GM12874 (cell line): ENCODE measurements at regions not wholly inside any gene's neighbourhood (a gene's known extent, or its start where the extent isn't known, plus 50 kb on each side); places are given as distances from the start of the nearest gene placed in this dataset.

Source experiments
- TF ChIP-seq, protein P1 (sequence below): IDR thresholded peaks from 2 replicates; pipeline ENCODE4 v1.5.1; 2011; ENCODE audit warnings: low read depth, mild to moderate bottlenecking, control low read depth, low read length, moderate library complexity; ENCODE audit not compliant: insufficient read depth

DNA sequence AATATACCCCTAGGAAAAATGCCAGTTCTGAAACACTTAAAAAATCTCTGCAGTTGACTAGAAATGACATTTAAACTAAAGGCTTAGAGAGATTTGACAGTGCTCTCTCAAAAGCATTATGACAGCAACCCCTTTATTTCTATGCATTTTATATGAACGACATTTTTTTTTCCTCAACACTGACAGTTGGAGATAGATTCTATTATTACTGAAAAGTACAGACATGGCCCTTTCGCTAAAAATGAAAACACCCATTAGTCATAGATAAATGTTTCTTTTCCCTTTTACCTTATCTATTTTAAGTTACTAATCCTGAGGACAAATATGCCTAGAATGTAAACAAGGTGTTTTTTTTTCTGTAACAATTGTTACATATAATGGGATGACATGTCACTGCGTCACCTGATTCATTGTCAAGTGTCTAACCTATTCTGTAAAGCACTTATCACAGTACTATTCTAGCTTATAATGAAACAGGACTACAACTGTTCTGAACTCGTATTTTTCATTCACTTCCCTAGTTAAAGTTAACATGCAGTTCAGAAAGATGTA, 1169.6 kb upstream of the CRIM1 start:
- TF ChIP-seq, protein P1, sequence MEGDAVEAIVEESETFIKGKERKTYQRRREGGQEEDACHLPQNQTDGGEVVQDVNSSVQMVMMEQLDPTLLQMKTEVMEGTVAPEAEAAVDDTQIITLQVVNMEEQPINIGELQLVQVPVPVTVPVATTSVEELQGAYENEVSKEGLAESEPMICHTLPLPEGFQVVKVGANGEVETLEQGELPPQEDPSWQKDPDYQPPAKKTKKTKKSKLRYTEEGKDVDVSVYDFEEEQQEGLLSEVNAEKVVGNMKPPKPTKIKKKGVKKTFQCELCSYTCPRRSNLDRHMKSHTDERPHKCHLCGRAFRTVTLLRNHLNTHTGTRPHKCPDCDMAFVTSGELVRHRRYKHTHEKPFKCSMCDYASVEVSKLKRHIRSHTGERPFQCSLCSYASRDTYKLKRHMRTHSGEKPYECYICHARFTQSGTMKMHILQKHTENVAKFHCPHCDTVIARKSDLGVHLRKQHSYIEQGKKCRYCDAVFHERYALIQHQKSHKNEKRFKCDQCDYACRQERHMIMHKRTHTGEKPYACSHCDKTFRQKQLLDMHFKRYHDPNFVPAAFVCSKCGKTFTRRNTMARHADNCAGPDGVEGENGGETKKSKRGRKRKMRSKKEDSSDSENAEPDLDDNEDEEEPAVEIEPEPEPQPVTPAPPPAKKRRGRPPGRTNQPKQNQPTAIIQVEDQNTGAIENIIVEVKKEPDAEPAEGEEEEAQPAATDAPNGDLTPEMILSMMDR = no peak

- TF ChIP-seq, protein P1 = no peak
Measured at GRCh38 chr2:35184471-35184870, 1171.1 kb upstream of the CRIM1 start.

GRCh38 chr2:35174845-35175244, 1180.7 kb upstream of the CRIM1 start:
- TF ChIP-seq, protein P1 = no peak

- TF ChIP-seq, protein P1 = no peak
Measured at GRCh38 chr2:35172687-35173086, 1182.9 kb upstream of the CRIM1 start.

GRCh38 chr2:35168351-35168750, 1187.2 kb upstream of the CRIM1 start:
- TF ChIP-seq, protein P1 = no peak

- TF ChIP-seq, protein P1 = no peak
Measured at GRCh38 chr2:35163948-35164347, 1191.6 kb upstream of the CRIM1 start.

- TF ChIP-seq, protein P1 = no peak
Measured at GRCh38 chr2:35160871-35161270, 1194.7 kb upstream of the CRIM1 start.
